HG03439 (cell line): ENCODE measurements at regions not wholly inside any gene's neighbourhood (a gene's known extent, or its start where the extent isn't known, plus 50 kb on each side); places are given as distances from the start of the nearest gene placed in this dataset.
"Not testable (repeated sequence)": the region's sequence is repeated elsewhere in the genome, so short reads cannot be mapped to it uniquely, and the experiment has no call there.

ENCODE experiments used
- ATAC-seq: cut with Tn5 transposase; IDR thresholded peaks from one replicate; pipeline ENCODE4 v1.9.1; 2021; ENCODE audit warnings: mild to moderate bottlenecking, moderate library complexity; ENCODE audit not compliant: unreplicated experiment

DNA sequence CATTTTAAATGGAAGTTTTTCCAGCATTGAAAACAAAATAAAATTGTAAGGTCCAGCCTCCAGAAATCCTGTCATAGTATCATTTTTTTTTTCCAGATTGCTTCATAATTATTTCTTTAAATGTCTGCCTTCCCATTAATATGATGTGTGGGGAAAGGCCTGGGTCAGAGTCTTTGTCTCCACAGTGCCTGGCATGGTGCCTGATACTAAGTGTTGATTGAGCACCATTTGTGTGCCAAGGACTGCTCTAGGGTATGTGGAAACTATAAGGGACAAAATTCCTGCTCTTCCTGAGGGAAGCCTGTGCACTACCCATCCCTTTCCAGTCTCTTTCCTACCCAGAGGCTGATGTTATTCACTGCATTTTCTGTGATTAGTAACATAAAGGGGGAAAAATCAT, 53.1 kb upstream of the BEND4 start:
- no peak for ATAC-seq

DNA sequence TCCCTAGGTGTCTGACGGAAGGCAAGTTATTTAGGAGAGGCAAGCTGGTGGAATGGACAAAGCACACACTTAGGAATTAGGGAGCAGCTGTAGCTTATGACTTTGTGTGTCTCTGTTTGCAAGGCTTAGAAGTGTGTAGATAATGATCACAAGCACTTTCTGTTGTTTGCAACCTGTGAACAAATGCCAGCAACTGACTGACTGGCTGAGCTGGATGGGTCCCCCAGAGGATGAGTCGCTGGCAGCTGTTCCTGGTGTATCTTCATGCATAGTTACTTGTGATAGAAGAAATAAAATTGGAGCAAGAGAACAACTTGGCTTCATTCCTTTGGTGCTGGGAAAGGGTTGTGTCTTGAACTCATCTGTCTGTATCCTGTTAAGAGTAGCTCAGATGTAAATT, 64.2 kb upstream of the BEND4 start:
- ATAC-seq: no peak

DNA sequence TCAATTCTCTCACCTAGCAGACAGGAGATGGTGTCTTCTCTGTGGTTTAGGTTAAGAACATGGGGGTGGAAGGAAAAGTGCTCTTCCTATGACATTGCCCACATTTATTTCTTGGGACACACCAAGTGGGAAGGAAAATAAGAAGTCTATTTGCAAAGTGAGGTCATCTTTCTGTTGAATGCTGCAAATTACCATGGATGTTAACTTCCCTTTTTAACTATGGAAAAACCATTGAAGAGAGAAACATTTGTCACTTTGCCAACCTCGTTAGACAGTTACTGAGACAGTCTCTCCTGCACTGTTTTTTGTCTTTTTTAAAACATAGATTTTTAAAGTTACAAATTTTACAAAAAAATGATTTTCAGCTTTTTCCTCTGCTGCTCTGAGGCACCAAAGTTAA, 72.8 kb upstream of the BEND4 start:
- no peak for ATAC-seq

DNA sequence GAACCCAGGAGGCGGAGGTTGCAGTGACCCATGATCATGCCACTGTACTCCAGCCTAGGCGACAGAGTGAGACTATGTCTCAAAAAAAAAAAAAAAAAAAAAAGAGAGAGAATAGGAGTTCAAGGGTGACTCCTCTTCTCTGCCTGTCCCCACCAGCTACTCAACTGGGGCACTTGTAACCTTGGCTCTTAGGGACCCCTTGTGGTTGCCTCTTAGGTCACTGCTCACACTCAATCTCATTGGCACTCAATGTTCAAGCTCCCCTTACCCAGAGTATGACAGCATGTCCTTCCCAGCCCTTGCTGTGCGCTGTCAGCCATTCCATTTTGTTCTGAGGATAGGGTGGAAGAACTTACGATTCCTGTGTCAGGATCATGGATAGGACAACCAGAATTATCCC, 82.4 kb upstream of the BEND4 start:
- no peak for ATAC-seq

DNA sequence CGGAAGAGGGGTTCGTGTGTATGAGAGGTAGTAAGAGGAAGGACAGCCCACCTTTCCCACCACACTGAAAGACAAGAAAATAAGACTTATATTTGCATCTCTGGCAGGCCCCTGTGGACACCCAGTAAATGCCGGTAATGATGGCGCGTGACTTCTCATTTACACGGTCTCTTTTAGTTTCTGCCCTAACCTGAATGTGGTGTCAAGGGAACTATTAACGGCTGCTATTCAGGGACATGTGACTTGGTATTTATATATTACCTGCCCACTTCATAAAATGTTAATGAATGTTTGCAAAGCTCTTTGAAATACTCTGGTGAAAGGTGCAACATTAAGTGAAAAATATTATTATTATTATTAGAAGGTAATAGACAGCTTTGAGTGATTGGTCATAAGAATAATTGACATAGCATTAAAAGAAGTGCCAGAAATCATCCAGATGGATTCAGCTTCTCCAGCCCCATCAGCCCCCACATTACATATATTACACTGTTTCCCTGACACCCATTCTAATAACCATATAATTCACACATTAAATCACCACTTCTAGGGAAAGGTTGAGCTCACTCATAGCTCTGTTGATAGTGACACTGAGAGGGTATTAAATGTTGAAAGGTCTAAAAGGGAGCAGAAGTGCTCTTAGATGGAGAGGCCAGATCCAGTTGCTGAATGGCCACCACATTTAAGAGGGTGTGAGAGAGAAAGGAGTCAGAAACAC, 83.0 kb upstream of the BEND4 start:
- no peak for ATAC-seq

DNA sequence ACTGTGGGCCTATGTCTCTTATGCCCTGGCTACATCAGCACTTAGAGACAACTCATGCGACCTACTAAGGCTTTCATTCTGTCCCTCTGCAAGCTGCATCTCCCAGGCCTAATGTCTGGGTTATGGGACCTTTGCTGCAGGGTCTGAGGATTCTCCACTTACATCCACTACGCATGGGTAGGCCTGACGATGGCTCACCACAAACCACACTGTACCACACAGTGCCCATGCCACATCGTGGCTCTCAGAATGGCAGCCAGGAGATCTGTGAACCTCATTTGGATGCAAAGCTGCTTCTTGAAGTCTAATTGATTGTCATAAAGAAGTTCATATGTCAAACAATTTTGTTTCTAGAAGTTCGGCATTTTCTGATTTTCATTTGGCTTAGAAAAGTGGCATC, 84.6 kb upstream of the BEND4 start:
- ATAC-seq: no peak

DNA sequence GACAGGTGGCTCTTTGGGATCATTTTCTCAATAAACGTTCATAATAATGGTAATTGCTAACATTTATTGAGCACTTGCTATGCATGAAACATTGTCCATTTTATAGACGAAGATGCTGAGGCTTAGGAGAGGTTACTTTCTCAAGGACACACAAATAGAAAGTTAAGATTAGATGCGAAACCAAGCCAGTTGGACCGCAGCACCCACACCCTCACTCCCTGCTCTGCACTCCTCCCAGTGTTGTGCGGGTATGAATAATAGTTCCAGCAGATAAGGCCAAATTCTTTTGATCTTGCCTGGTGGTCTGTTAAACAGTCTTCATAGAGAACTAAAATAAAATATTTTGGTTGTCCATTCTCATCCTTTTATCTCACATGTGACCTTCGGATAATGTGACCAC, 85.0 kb upstream of the BEND4 start:
- no peak for ATAC-seq

DNA sequence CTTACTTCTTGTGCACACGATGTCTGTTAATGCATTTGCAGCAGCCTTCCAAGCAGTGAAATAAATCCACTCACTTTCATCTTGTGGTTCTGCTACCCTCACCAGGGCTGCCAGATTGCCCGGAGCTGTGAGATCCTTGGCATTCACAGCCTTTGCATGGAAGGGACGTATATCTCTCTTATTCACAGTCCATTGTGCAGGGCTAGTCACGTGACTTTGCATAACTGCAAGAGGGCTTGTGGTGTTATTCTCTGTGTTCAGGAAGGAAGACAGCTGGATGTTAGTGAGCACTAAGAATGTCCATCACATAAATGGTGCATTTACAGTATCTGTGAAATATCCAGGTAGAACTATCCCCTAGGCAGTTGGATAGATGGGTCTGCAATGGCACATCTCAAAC, 96.5 kb upstream of the BEND4 start:
- ATAC-seq: no peak

DNA sequence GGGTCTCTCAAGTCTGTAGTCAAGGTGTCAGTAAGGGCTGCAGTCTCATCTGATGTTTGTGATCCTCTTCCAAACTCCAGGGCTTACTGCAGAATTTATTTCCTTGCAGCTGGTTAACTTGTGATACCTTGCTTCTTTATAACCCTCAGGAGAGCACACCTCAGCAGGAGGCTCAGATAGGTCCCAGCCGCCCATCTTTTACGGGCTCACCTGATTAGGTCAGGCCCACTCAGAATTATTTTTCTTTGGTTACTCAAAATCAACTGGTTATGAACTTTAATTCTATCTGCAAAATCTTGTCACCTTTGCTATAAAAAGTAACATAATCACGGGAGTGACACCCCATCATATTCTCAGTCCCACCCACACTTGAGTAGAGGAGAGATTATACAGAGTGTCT, 99.9 kb upstream of the BEND4 start:
- ATAC-seq: no peak

DNA sequence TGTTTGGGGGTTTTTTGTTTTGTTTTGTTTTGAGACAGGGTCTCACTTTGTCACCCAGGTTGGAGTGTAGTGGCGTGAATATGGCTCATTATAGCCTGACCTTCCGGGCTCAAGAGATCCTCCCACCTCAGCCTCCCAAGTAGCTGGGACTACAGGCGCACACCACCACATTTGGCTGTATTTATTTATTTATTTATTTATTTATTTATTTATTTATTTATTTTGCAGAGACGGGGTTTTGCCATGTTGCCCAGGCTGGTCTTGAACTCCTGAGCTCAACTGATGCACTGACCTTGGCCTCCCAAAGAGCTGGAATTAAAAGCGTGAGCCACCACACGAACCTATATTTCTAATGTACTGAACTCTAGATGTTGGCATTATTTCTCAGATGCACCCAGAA, 105.2 kb upstream of the BEND4 start:
- ATAC-seq: not testable (repeated sequence)

DNA sequence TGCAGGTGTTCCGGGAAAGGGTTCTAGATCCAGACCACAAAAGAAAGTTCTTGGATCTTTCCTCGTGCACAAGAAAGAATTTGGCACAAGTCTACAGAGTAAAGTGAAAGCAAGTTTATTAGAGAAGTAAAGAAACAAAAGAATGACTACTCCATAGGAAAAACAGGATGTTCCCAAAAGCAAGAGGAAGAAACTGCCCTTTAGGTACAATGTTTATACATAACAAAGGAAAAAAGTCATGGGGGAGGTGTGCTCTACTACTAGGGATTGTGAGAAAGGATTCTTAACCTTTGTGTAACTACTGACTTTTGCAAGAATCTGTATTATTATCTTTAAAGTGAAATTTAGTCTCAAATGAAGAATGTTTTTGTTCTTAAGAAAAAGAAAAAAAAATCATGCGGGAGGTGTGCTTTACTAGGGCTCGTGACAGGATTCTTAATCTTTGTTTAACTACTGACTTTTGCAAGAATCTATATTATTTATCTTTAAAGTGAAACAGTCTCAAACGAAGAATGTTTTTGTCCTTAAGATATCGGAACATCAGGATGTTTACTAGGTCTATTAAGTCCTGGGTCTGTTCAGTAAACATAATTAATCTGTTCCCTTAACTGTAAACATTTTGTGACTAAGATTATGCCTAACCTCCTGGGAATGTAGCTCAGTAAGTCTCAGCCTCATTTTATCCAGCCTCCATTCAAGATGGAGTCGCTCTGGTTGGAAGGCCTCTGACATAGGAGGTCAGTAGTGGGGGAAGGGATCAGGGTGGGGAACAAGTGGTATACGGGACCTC, 110.4 kb upstream of the BEND4 start:
- ATAC-seq: no peak

DNA sequence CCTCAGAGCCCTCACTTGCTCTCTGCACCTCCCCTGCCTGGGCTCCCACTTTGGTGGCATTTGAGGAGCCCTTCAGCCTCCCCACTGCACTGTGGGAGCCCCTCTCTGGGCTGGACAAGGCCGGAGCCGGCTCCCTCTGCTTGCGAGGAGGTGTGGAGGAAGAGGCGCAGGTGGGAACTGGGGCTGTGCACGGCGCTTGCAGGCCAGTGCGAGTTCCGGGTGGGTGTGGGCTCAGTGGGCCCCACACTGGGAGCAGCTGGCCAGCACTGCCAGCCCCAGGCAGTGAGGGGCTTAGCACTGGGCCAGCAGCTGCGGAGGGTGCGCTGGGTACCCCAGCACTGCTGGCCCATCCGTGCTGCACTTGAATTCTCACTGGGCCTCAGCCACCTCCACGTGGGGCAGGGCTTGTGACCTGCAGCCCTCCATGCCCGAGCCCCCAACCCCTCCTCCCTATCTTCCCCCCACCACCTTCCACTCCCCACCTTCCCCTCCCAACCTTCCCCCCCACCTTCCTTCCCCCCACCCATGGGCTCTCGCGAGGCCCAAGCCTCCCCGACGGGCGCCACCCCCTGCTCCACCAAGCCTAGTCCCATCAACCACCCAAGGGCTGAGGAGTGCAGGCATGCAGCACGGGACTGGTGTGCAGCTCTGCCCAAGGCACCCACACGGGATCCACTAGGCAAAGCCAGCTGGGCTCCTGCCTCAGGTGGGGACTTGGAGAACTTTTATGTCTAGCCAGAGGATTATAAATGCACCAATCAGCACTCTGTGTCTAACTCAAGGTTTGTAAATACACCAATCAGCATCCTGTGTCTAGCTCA, 113.5 kb upstream of the BEND4 start:
- ATAC-seq: no peak

DNA sequence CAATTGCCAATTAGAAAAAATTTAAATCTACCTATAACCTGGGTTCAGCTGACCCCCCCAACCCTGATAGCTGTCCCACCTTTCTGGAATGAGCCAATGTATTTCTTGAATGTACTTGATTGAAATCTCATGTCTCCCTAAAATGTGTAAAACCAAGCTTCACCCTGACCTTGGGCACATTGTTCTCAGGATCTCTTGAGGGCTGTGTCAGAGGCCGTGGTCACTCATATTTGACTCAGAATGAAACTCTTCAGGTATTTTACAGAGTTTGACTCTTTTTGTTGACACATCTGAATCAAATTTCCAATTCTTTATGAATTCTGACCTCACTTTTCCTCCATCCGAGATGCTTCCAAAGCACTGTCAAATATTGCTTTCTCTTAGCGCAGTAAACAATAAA, 115.3 kb upstream of the BEND4 start:
- no peak for ATAC-seq

DNA sequence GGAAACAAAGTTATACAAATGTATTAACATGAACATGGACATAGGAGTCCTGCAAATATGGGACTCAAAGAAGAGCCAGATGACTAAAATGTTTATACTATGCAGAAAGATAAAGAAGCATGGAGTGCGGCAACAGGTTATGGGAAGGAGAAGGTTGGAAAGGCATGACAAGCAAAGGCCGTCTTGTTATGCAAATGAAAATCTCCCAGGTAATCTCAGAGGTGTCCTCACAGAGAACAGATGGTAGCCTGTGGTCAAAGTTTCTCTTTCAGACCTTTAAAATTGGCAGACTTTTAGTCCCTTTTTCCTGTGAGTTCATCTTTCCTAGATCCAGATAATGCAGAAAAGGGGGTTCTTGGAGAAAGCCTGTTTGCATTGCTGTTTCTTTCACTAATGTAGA, 116.4 kb upstream of the BEND4 start:
- ATAC-seq: no peak

DNA sequence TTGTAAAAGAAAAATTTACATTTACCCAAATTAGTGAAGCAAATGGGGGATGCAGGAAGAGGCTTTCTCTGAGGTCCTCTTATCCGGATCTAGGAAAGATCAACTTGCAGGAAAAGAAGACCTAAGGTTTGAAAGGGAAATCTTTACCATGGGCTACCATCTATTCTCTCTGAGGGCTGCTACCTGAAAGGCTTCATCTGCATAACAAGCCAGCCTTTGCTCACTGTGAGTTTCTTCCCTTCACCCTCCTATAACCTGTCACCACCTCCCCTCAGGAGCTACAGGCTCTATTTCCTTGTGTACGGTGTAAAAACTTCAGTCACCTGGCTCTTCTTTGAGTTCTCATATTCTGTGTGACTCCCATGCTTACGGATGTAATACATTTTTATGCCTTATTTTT, 118.6 kb upstream of the BEND4 start:
- no peak for ATAC-seq

DNA sequence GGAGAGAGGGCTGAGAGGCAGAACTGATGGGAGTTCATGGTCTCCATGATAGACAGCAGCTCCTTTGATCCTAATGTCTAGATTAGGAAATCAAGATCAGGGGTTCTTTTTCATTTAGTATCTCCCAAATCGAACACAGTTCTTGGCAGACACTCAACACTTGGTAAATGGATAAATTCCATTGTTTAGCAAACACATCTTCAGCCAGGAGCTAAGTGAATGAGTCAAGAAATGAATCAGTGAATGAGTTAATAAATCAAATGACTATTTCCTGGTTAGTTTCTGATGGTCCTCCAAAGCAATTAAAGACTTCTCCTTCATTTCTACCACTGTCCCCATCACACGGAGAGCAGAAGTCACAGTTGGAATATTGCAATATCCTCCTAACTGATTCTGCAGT, 120.0 kb upstream of the SHISA3 start:
- no peak for ATAC-seq

DNA sequence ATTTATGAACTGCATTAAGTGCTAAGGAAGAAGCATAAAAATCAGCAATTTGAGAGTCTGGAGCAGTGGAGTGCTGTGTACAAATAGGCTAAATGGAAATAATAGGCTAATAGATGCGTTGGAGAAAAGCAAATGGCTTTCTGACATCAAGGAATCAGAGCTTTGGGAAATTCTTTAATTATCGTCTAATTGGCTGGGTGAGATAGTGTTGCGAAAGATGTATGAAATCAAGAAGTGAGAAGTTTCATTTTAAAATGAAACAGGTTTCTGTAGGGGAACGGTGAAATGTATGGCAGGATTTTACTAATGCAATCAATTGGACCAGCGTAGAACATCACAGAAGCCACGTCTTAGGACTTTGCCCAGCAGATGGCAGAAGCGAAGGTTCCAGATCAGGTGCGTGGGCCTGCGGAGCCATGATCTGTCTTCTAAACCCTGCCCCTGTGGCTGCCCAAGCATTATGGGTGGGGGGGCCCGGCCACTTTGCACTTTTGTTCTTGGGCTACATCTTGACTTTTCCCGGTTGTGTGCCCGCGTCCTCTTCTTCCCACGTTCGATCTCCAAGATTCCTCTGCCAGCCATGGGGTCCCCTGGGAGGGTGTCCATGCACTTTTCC, 118.5 kb upstream of the SHISA3 start:
- no peak for ATAC-seq

DNA sequence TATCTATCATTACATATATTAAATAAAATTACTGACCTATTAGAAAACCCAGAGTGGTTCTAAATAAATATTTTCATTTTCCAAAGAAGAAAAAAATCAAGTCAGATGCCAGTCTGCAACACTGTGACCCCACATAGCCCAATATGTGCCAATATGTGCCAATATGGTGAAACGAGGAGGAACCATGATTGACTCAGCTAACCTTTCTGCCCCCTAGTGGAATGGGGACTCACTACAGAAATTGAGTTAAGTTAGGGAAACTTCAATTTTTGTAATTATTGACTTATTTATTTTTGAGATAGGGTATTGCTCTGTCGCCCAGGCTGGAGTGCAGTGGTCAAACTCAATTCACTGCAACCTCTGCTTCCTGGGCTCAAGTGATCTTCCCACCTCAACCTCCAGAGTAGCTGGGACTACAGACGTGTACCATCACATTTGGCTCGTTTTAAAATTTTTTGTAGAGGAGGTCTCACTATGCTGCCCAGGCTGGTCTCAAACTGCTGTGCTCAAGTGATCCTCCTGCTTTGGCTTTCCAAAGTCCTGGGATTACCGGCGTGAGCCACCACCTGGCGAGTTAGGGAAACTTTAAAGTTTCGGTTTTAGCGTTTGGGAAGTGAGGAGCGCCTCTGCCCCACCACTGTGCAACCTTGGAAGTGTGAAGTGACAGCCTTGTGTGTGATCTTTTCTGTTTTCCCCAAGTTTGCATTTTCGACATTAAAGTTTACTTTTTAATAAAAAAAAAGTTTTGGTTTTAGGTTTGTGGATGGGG, 116.8 kb upstream of the SHISA3 start:
- no peak for ATAC-seq

DNA sequence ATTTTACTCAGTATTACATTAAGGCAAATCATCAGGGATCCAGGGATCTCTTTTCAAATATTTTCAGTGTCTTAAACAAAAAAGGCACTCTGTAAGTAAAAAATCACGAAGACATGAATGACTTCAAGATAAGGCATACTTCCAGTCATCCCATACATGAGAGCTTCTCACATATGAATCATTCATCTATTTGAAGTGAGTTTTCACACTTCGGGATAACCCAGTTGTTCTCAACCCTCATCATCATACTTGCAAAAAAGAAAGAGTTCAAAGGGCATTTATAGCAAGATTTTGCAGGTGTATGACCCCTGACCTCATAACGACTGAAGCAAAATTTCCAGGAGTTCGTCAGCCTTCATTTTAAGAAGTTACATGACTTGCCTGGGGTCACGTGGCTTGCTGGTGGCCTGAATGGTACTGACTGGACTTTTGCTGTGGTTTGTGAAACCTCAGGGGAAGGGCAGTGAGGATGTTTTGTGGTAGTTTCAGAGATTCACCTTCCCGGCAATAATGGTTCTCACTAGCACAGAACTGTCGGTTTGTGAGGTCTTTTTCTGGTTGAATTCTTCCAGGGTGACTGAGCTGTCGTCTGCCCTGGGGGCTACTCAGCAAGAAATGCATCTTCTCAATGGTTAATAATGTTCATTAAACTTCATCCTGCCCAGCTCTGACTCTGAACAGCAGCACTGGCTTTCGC, 115.8 kb upstream of the SHISA3 start:
- ATAC-seq: peak; percentile 75
